Mucosa of rectum (tissue), 2 donors: ENCODE measurements at regions not wholly inside any gene's neighbourhood (a gene's known extent, or its start where the extent isn't known, plus 50 kb on each side); places are given as distances from the start of the nearest gene placed in this dataset.

Experiments
- H3K27ac ChIP-seq, 2 donors: one replicate each; pipeline ENCODE4 v1.7.0; 2013; ENCODE audit warnings: inconsistent platforms in 2 of 2, low read depth in 2 of 2, low read length in 2 of 2
- H3K27me3 ChIP-seq, 2 donors: one replicate each; pipeline ENCODE4 v1.7.0; 2013; ENCODE audit warnings: low read length in 2 of 2; ENCODE audit not compliant: control insufficient read depth in 2 of 2, insufficient read depth in 2 of 2
- H3K36me3 ChIP-seq, 2 donors: one replicate each; pipeline ENCODE4 v1.7.0; 2013; ENCODE audit warnings: low read length in 2 of 2; ENCODE audit not compliant: control insufficient read depth in 2 of 2, insufficient read depth in 2 of 2
- H3K4me1 ChIP-seq, 2 donors: one replicate each; pipeline ENCODE4 v1.7.0; 2013; ENCODE audit warnings: low read length in 2 of 2, mild to moderate bottlenecking in 1 of 2; ENCODE audit not compliant: control insufficient read depth in 2 of 2, insufficient read depth in 2 of 2
- H3K4me3 ChIP-seq, 2 donors: one replicate each; pipeline ENCODE4 v1.7.0; 2013; ENCODE audit warnings: low read length in 2 of 2
- H3K9ac ChIP-seq, 2 donors: one replicate each; pipeline ENCODE4 v1.7.0; 2013; ENCODE audit warnings: low read length in 2 of 2, low read depth in 1 of 2, mild to moderate bottlenecking in 1 of 2
- H3K9me3 ChIP-seq, 2 donors: one replicate each; pipeline ENCODE4 v1.7.0; 2013; ENCODE audit warnings: low read length in 2 of 2; ENCODE audit not compliant: control insufficient read depth in 2 of 2
- donor health status: healthy.
- donor health status: Normal muscosa, but diverticular disease.

- Histone ChIP-seq H3K27me3 (no peaks in the 10 kb centered on the region), H3K4me3 (no peak overlapping the region), H3K9ac (no peak overlapping the region), H3K27ac (no peak overlapping the region), H3K36me3 (no peaks in the 10 kb centered on the region), H3K4me1 (peaks cover 0 to 9% of the 10 kb centered on the region in 2 donors), H3K9me3 (peaks cover 0 to 3% of the 10 kb centered on the region in 2 donors)
Measured at GRCh38 chr5:103464835-103465484, 97.6 kb downstream of the NUDT12 start.

GRCh38 chr5:103463261-103463660 is 99.3 kb downstream of the NUDT12 start:
- H3K27ac ChIP-seq, result no peak overlapping the region
- no peaks in the 10 kb centered on the region for H3K27me3 ChIP-seq
- no peaks in the 10 kb centered on the region for H3K36me3 ChIP-seq
- H3K9ac ChIP-seq, result no peak overlapping the region
- H3K4me3 ChIP-seq, result no peak overlapping the region
- no peaks in the 10 kb centered on the region for H3K9me3 ChIP-seq
- no peaks in the 10 kb centered on the region for H3K4me1 ChIP-seq

- Histone ChIP-seq H3K36me3 (no peaks in the 10 kb centered on the region), H3K9me3 (no peaks in the 10 kb centered on the region), H3K27me3 (no peaks in the 10 kb centered on the region), H3K4me3 (no peak overlapping the region), H3K4me1 (no peaks in the 10 kb centered on the region), H3K27ac (no peak overlapping the region), H3K9ac (no peak overlapping the region)
Measured at GRCh38 chr5:103461243-103461642, 101.3 kb downstream of the NUDT12 start.

DNA sequence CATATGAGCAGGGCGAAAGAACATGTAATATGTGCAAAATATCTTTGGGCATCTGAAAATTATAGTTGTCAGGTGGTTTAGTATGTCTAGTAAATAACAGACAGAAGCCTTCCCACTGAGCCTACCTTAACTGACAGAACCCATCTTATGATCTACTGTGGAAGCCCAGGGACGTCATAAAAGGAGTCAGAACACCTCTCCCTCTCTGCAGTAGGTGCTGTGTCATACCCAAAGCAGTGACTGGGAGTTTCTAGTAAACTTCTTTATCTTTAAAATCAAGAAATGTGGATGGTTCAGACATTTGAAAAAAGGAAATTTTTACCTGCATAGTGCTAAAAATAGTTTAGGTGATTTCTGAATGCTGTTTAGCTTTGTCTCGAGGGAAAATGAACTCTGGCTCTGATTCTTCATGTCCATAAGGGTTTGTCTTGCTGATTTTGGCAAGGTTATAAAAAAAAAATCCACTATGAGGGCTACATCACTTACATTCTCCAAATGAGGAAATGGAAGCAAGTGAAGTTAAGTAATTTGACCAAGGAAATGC is 104.0 kb downstream of the NUDT12 start:
- Histone ChIP-seq H3K9me3 (no peaks in the 10 kb centered on the region), H3K4me1 (no peaks in the 10 kb centered on the region), H3K9ac (no peak overlapping the region), H3K4me3 (no peak overlapping the region), H3K27ac (no peak overlapping the region), H3K36me3 (no peaks in the 10 kb centered on the region), H3K27me3 (no peaks in the 10 kb centered on the region)

DNA sequence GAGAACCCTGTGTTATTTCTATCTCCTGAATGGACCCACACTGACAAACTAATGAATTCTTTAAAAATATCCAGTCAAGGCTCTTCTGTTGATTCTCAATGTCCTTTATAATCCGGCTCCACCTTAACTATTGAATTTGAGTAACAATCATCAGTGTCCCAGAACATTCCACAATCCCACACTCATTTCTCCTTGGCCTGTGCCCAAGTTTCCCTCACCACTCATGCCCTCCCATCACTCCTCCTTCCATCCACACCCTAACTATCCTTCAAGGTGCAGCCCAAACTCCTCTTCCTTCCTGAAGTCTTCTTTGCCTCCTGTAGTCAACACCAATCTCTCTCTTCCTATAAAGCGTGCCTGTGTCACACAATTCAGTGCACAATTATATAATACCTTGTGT is 106.1 kb downstream of the NUDT12 start:
- Histone ChIP-seq H3K4me1 (no peaks in the 10 kb centered on the region), H3K9me3 (no peaks in the 10 kb centered on the region), H3K27ac (no peak overlapping the region), H3K27me3 (no peaks in the 10 kb centered on the region), H3K9ac (no peak overlapping the region), H3K4me3 (no peak overlapping the region), H3K36me3 (no peaks in the 10 kb centered on the region)

DNA sequence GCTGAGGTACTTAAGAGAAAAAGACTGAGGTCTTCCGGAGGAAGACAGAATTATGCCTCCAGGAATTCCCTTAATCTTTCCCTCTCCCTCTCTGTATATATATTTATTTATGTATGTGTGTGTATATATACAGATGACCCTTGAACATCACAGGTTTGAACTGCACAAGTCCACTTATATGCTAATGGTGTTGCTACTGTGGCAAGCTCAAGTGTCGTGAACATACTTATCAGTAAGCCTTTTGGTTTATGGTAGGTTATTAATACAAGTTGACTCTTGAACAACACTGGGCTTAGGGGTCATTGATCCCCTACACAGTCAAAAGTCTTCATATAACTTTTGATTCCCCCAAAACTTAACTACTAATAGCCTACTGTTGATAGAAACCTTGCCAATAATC is 106.8 kb downstream of the NUDT12 start:
- no peaks in the 10 kb centered on the region for H3K36me3 ChIP-seq

DNA sequence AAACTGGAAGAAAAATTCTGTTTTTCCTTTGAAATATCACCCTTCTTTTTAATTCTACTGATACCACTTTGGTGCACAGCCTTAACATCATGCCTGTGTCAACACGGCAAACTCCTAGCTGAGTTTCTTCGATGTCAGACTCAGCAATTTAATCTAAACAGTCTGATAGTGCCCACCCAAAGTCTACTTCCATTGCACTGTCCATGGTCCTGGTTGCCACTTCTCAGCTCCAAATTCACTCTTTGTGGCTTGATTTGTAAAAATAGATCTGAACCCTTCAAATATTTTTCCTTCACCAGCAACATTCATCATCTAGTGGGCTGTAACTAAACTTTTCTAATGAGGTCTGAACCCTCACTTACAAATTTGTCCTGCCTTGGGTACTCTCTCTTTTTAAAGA is 107.8 kb downstream of the NUDT12 start:
- Histone ChIP-seq H3K4me3 (no peak overlapping the region), H3K9ac (no peak overlapping the region), H3K9me3 (no peaks in the 10 kb centered on the region), H3K36me3 (no peaks in the 10 kb centered on the region), H3K4me1 (no peaks in the 10 kb centered on the region), H3K27ac (no peak overlapping the region), H3K27me3 (no peaks in the 10 kb centered on the region)

More for the DNA sequence above, 106.8 kb downstream of the NUDT12 start:
- Histone ChIP-seq H3K9me3 (no peaks in the 10 kb centered on the region), H3K9ac (no peak overlapping the region), H3K27ac (no peak overlapping the region), H3K4me1 (no peaks in the 10 kb centered on the region), H3K27me3 (no peaks in the 10 kb centered on the region), H3K4me3 (no peak overlapping the region)

GRCh38 chr5:103452666-103453065 is 109.9 kb downstream of the NUDT12 start:
- no peaks in the 10 kb centered on the region for H3K9me3 ChIP-seq
- no peaks in the 10 kb centered on the region for H3K27me3 ChIP-seq
- H3K36me3 ChIP-seq, result no peaks in the 10 kb centered on the region
- H3K4me3 ChIP-seq, result no peak overlapping the region
- H3K4me1 ChIP-seq, result no peaks in the 10 kb centered on the region
- H3K27ac ChIP-seq, result no peak overlapping the region
- no peak overlapping the region for H3K9ac ChIP-seq

DNA sequence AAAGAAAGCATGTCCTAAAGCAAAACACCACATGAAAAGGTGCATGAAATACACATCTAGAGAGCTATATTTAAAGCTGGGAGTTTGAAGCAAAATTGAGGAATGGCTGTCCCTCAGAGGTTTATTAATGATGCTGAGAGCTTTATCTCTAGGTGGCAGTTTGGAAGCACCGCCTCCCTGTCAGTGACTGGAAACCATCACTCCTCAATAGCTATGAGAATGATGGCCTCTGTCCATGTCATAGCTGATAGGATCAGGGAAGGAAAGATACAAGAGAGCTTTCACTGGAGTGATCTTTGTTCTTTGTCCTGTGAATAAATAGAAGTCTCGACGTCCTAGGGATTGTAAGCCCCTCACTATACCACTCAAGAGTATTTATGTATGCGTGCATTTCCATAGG is 110.5 kb downstream of the NUDT12 start:
- no peak overlapping the region for H3K27ac ChIP-seq
- H3K27me3 ChIP-seq, result no peaks in the 10 kb centered on the region
- no peaks in the 10 kb centered on the region for H3K36me3 ChIP-seq
- no peak overlapping the region for H3K9ac ChIP-seq
- H3K4me1 ChIP-seq, result no peaks in the 10 kb centered on the region
- no peak overlapping the region for H3K4me3 ChIP-seq
- no peaks in the 10 kb centered on the region for H3K9me3 ChIP-seq

- H3K36me3 ChIP-seq, result no peaks in the 10 kb centered on the region
- H3K4me3 ChIP-seq, result no peak overlapping the region
- no peak overlapping the region for H3K9ac ChIP-seq
- H3K27me3 ChIP-seq, result no peaks in the 10 kb centered on the region
- H3K9me3 ChIP-seq, result no peaks in the 10 kb centered on the region
- H3K27ac ChIP-seq, result no peak overlapping the region
- no peaks in the 10 kb centered on the region for H3K4me1 ChIP-seq
Measured at GRCh38 chr5:103451261-103451660, 111.3 kb downstream of the NUDT12 start.
